Activated CD8-positive, alpha-beta memory T cell treated with anti-CD3 and anti-CD28 coated beads, Interleukin-2, amount 10 ng/mL, durations not matched to agents 7 days and 5 days (primary cell): ENCODE measurements at regions not wholly inside any gene's neighbourhood (a gene's known extent, or its start where the extent isn't known, plus 50 kb on each side); places are given as distances from the start of the nearest gene placed in this dataset.
A peak's percentile ranks its signal among the peaks of the same experiment; 100 is the strongest.

ENCODE experiments used
- ATAC-seq: fragments of 150-1000 bp; cut with Tn5 transposase; one replicate; pipeline ENCODE4 v1.10.0; 2021; ENCODE audit warnings: moderate library complexity
- CTCF ChIA-PET: fragments of 350-600 bp; sonication (Branson Sonifier 250); formaldehyde crosslinking; loops from one replicate; lab custom pipeline; 2021; ENCODE audit warnings: antibody characterized with exemption; lab: Charles Lee
- DNase-seq: peaks from one replicate; pipeline ENCODE4 v3.0.0-alpha.2; 2020
- H3K27ac Mint-ChIP-seq: one replicate; pipeline ENCODE4 v1.8.0; 2021; ENCODE audit warnings: mild to moderate bottlenecking, mixed read lengths
- H3K27me3 Mint-ChIP-seq: one replicate; pipeline ENCODE4 v1.8.0; 2021; ENCODE audit warnings: mixed read lengths
- H3K36me3 Mint-ChIP-seq: one replicate; pipeline ENCODE4 v1.8.0; 2021; ENCODE audit warnings: mild to moderate bottlenecking, mixed read lengths
- H3K4me1 Mint-ChIP-seq: one replicate; pipeline ENCODE4 v1.8.0; 2021; ENCODE audit warnings: mixed read lengths
- H3K4me3 Mint-ChIP-seq: one replicate; pipeline ENCODE4 v1.8.0; 2021; ENCODE audit warnings: mild to moderate bottlenecking, moderate library complexity, mixed read lengths
- H3K9me3 Mint-ChIP-seq: one replicate; pipeline ENCODE4 v1.8.0; 2022; ENCODE audit warnings: low read depth, mixed read lengths

- H3K4me3 Mint-ChIP-seq = no peak overlapping the region
- no peak for DNase-seq
- CTCF ChIA-PET = interaction anchor here (0.9 to 1.2 kb wide), 2 partner anchors 10 to 11 kb away, joined by 3 read pairs; no protein-coding TSS in a partner anchor
Measured at GRCh38 chr15:70453238-70453637, 310.1 kb downstream of the UACA start.

GRCh38 chr15:70451821-70452653 is 311.3 kb downstream of the UACA start:
- CTCF ChIA-PET = interaction anchor here (0.9 to 2.6 kb wide), 4 partner anchors 8 to 15 kb away, joined by 3 to 11 read pairs (median 4); no protein-coding TSS in a partner anchor
- Mint-ChIP-seq H3K27ac (no peak overlapping the region), H3K4me3 (no peak overlapping the region), H3K9me3 (no peaks in the 10 kb centered on the region), H3K36me3 (no peaks in the 10 kb centered on the region), H3K27me3 (peaks cover 50% of the 10 kb centered on the region), H3K4me1 (peaks cover 25% of the 10 kb centered on the region)
- no peak for ATAC-seq
- no peak for DNase-seq

More at GRCh38 chr15:70453238-70453637, 310.1 kb downstream of the UACA start:
- Mint-ChIP-seq H3K36me3 (no peaks in the 10 kb centered on the region), H3K4me1 (peaks cover 14% of the 10 kb centered on the region), H3K9me3 (no peaks in the 10 kb centered on the region), H3K27ac (no peak overlapping the region), H3K27me3 (peaks cover 43% of the 10 kb centered on the region)
- ATAC-seq = no peak

GRCh38 chr15:70450142-70450443 is 313.3 kb downstream of the UACA start:
- CTCF ChIA-PET = interaction anchor here (2.6 kb wide), 1 partner anchor 17 kb away, joined by 11 read pairs; no protein-coding TSS in a partner anchor
- no peak overlapping the region for H3K4me3 Mint-ChIP-seq
- peaks cover 52% of the 10 kb centered on the region for H3K27me3 Mint-ChIP-seq
- ATAC-seq (no peak), DNase-seq (no peak)
- no peaks in the 10 kb centered on the region for H3K36me3 Mint-ChIP-seq
- H3K27ac Mint-ChIP-seq = no peak overlapping the region
- H3K9me3 Mint-ChIP-seq = no peaks in the 10 kb centered on the region
- peaks cover 25% of the 10 kb centered on the region for H3K4me1 Mint-ChIP-seq

- Mint-ChIP-seq H3K27ac (no peak overlapping the region), H3K4me3 (no peak overlapping the region), H3K9me3 (no peaks in the 10 kb centered on the region), H3K27me3 (peaks cover 54% of the 10 kb centered on the region), H3K36me3 (no peaks in the 10 kb centered on the region), H3K4me1 (peaks cover 25% of the 10 kb centered on the region)
- CTCF ChIA-PET = no interaction called here
- ATAC-seq (no peak), DNase-seq (no peak)
Measured at GRCh38 chr15:70449311-70450141, 313.8 kb downstream of the UACA start.

GRCh38 chr15:70447928-70448698 is 315.2 kb downstream of the UACA start:
- Mint-ChIP-seq H3K36me3 (no peaks in the 10 kb centered on the region), H3K4me3 (no peak overlapping the region), H3K4me1 (peaks cover 25% of the 10 kb centered on the region), H3K27ac (no peak overlapping the region), H3K27me3 (peaks cover 61% of the 10 kb centered on the region), H3K9me3 (no peaks in the 10 kb centered on the region)
- ATAC-seq (peak; percentile 66), DNase-seq (peak; percentile 64)
- CTCF ChIA-PET = interaction anchor here (0.7 to 1.1 kb wide), 2 partner anchors 65 to 267 kb away, joined by 3 read pairs; no protein-coding TSS in a partner anchor

GRCh38 chr15:70447521-70447920 is 315.8 kb downstream of the UACA start:
- peaks cover 66% of the 10 kb centered on the region for H3K27me3 Mint-ChIP-seq
- no peak overlapping the region for H3K27ac Mint-ChIP-seq

GRCh38 chr15:70447081-70447480 is 316.3 kb downstream of the UACA start:
- Mint-ChIP-seq H3K27me3 (peaks cover 67% of the 10 kb centered on the region), H3K27ac (no peak overlapping the region), H3K4me1 (peaks cover 21% of the 10 kb centered on the region), H3K9me3 (no peaks in the 10 kb centered on the region), H3K36me3 (no peaks in the 10 kb centered on the region), H3K4me3 (no peak overlapping the region)
- ATAC-seq = no peak
- DNase-seq = no peak
- CTCF ChIA-PET = interaction anchor here (0.5 kb wide), 1 partner anchor 120 kb away, joined by 3 read pairs; no protein-coding TSS in a partner anchor

More at GRCh38 chr15:70447521-70447920, 315.8 kb downstream of the UACA start:
- H3K36me3 Mint-ChIP-seq = no peaks in the 10 kb centered on the region
- H3K4me1 Mint-ChIP-seq = peaks cover 25% of the 10 kb centered on the region
- no peaks in the 10 kb centered on the region for H3K9me3 Mint-ChIP-seq
- DNase-seq = no peak
- no peak for ATAC-seq
- H3K4me3 Mint-ChIP-seq = no peak overlapping the region
- CTCF ChIA-PET = interaction anchor here (0.5 to 1.1 kb wide), 3 partner anchors 65 to 266 kb away, joined by 3 read pairs; no protein-coding TSS in a partner anchor

GRCh38 chr15:70443486-70444273 is 319.7 kb downstream of the UACA start:
- Mint-ChIP-seq H3K27me3 (peaks cover 76% of the 10 kb centered on the region), H3K9me3 (no peaks in the 10 kb centered on the region), H3K4me1 (peaks cover 14% of the 10 kb centered on the region), H3K4me3 (no peak overlapping the region), H3K27ac (no peak overlapping the region), H3K36me3 (no peaks in the 10 kb centered on the region)
- DNase-seq = no peak
- CTCF ChIA-PET = interaction anchor here (1.0 kb wide), 1 partner anchor 9 kb away, joined by 3 read pairs; no protein-coding TSS in a partner anchor
- ATAC-seq = no peak

- Mint-ChIP-seq H3K27me3 (peaks cover 73% of the 10 kb centered on the region), H3K4me3 (no peak overlapping the region), H3K9me3 (no peaks in the 10 kb centered on the region), H3K4me1 (peaks cover 6% of the 10 kb centered on the region), H3K36me3 (no peaks in the 10 kb centered on the region), H3K27ac (no peak overlapping the region)
- CTCF ChIA-PET = no interaction called here
- no peak for DNase-seq
- no peak for ATAC-seq
Measured at GRCh38 chr15:70442616-70443321, 320.6 kb downstream of the UACA start.

- no peaks in the 10 kb centered on the region for H3K36me3 Mint-ChIP-seq
- H3K27ac Mint-ChIP-seq = no peak overlapping the region
- no peak overlapping the region for H3K4me3 Mint-ChIP-seq
- H3K9me3 Mint-ChIP-seq = no peaks in the 10 kb centered on the region
- H3K4me1 Mint-ChIP-seq = peaks cover 2% of the 10 kb centered on the region
- H3K27me3 Mint-ChIP-seq = peaks cover 68% of the 10 kb centered on the region
- CTCF ChIA-PET = no interaction called here
- DNase-seq (no peak), ATAC-seq (no peak)
Measured at GRCh38 chr15:70442211-70442610, 321.1 kb downstream of the UACA start.

- ATAC-seq (no peak), DNase-seq (no peak)
- no peaks in the 10 kb centered on the region for H3K9me3 Mint-ChIP-seq
- H3K4me1 Mint-ChIP-seq = peaks cover 15% of the 10 kb centered on the region
- CTCF ChIA-PET = interaction anchor here (0.9 kb wide), 1 partner anchor 16 kb away, joined by 3 read pairs; no protein-coding TSS in a partner anchor
- no peak overlapping the region for H3K27ac Mint-ChIP-seq
- no peaks in the 10 kb centered on the region for H3K36me3 Mint-ChIP-seq
- H3K27me3 Mint-ChIP-seq = peaks cover 54% of the 10 kb centered on the region
- no peak overlapping the region for H3K4me3 Mint-ChIP-seq
Measured at GRCh38 chr15:70440416-70441138, 322.8 kb downstream of the UACA start.
